Right lobe of liver (tissue), 6 donors: ENCODE measurements at regions not wholly inside any gene's neighbourhood (a gene's known extent, or its start where the extent isn't known, plus 50 kb on each side); places are given as distances from the start of the nearest gene placed in this dataset.

Experiments
- ATAC-seq, 4 donors: fragments of 200-7000 bp; cut with Tn5 transposase; one replicate each; pipeline ENCODE4 v1.9.1; 2020; ENCODE audit warnings: mild to moderate bottlenecking in 4 of 4, moderate library complexity in 4 of 4
- DNase-seq, 3 donors: peaks; one replicate each; pipeline ENCODE4 v3.0.0-alpha.2; 2020
- H3K27ac ChIP-seq, 3 donors: fragments of 200-600 bp; one replicate each; pipeline ENCODE4 v1.8.0; 2022
- H3K27me3 ChIP-seq, 2 donors: fragments of 200-600 bp; one replicate each; pipeline ENCODE4 v1.8.0; 2022
- H3K36me3 ChIP-seq, 4 donors: fragments of 200-600 bp; sonication (generic) in 1 of 4; one replicate each; pipeline versions ENCODE4 v1.5.1 to v1.8.0; 2017 to 2022; ENCODE audit warnings: control low read depth in 1 of 4
- H3K4me1 ChIP-seq, 4 donors: fragments of 200-600 bp; sonication (generic) in 1 of 4; one replicate each; pipeline versions ENCODE4 v1.5.1 to v1.8.0; 2017 to 2022; ENCODE audit warnings: control low read depth in 1 of 4
- H3K4me3 ChIP-seq, 3 donors: fragments of 200-600 bp; one replicate each; pipeline ENCODE4 v1.8.0; 2022
- H3K9me3 ChIP-seq, 4 donors: fragments of 200-600 bp; sonication (generic) in 1 of 4; one replicate each; pipeline versions ENCODE4 v1.5.1 to v1.8.0; 2017 to 2022; ENCODE audit warnings: control low read depth in 1 of 4
- POLR2A ChIP-seq: fragments of 450-650 bp; IDR thresholded peaks from one replicate; pipeline ENCODE4 v1.6.1; 2017; ENCODE audit warnings: antibody characterized with exemption, mild to moderate bottlenecking
- WGBS: methylation state at CpG from one replicate; pipeline ENCODE4 v1.1.6; 2018; ENCODE audit warnings: low coverage, low lambda C conversion rate; ENCODE audit not compliant: insufficient coverage; ENCODE audit errors: missing lambda C conversion rate; 5-methylcytosine and 5-hydroxymethylcytosine counted together
- intact Hi-C, 2 donors: fragments of 100-400 bp; cut with DNase I; formaldehyde crosslinking; loops; one replicate each; pipeline versions ENCODE4 v1.11.2 to v1.14.1; 2022
- TF ChIP-seq, protein P1 (sequence below), 4 donors: fragments of 200-600 bp in 3 of 4; fragments of 450-650 bp in 1 of 4; IDR thresholded peaks; one replicate each; pipeline versions ENCODE4 v1.5.1 to v1.8.0; 2016 to 2022; ENCODE audit warnings: antibody characterized with exemption in 4 of 4, mild to moderate bottlenecking in 2 of 4
- donor health status: DM: no; HTN: yes; CAD: no.
- donor health status: DM: no; HTN: no; CAD: no.
- donor health status: DM: no; HTN: no; CAD: no.
- donor health status: DM: no; HTN: yes; CAD: no.
- donor health status: DM: no; HTN: yes; CAD: no.

DNA sequence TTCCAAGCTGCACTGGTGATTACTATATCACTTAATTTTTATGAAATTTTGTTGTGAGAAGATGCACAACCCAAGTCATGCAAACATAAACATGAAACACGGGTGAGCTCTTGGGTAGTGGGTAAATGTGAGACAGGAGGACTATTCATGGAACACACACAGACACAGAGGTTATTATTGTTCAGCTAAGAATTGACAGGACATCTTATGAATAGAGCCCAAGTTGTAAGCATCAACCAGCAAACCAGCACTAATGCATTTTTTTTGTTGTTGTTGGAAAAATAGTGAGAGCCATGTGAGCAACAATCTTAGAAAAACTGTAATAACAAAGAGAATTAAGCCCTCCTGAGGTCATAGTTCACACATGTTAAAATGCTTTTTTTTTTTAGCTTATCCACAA lies 1179.7 kb downstream of the GATA3 start:
- H3K9me3 ChIP-seq, result no peaks in the 10 kb centered on the region
- H3K27ac ChIP-seq, result no peak overlapping the region
- intact Hi-C loops, result no loop called here
- H3K4me1 ChIP-seq, result no peaks in the 10 kb centered on the region
- H3K27me3 ChIP-seq, result no peaks in the 10 kb centered on the region
- DNase-seq, result no peak
- WGBS, result 7% methylated on average over 1 of the region's 1 CpG
- H3K36me3 ChIP-seq, result no peaks in the 10 kb centered on the region
- ATAC-seq, result no peak
- no peak overlapping the region for H3K4me3 ChIP-seq
- TF ChIP-seq, protein P1, sequence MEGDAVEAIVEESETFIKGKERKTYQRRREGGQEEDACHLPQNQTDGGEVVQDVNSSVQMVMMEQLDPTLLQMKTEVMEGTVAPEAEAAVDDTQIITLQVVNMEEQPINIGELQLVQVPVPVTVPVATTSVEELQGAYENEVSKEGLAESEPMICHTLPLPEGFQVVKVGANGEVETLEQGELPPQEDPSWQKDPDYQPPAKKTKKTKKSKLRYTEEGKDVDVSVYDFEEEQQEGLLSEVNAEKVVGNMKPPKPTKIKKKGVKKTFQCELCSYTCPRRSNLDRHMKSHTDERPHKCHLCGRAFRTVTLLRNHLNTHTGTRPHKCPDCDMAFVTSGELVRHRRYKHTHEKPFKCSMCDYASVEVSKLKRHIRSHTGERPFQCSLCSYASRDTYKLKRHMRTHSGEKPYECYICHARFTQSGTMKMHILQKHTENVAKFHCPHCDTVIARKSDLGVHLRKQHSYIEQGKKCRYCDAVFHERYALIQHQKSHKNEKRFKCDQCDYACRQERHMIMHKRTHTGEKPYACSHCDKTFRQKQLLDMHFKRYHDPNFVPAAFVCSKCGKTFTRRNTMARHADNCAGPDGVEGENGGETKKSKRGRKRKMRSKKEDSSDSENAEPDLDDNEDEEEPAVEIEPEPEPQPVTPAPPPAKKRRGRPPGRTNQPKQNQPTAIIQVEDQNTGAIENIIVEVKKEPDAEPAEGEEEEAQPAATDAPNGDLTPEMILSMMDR (IDR thresholded peaks at IDR 0.05), result no peak
- TF ChIP-seq POLR2A, result no peak

DNA sequence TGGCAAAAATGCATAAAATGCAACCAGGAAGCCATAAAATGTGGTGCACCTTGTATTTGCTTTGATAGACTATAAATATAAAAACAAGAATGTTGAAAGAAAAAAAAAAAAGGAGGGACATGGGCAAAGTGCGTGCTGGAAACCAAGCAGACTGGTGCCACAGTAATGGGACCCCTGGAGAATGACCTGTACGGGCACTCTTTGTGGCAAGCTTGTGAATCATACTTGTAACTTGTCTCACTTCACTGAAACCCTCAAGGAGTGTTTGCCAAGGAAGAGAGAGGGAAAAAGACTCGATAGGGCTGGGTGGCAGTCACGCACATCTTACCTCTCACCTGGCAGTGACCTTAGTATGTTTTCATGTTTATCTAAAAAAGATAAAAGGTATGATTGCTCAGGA lies 1183.6 kb downstream of the GATA3 start:
- no peak for TF ChIP-seq POLR2A
- DNase-seq (no peak), ATAC-seq (no peak)
- H3K9me3 ChIP-seq, result no peaks in the 10 kb centered on the region
- H3K4me3 ChIP-seq, result no peak overlapping the region
- no peaks in the 10 kb centered on the region for H3K36me3 ChIP-seq
- intact Hi-C loops, result no loop called here
- H3K27ac ChIP-seq, result no peak overlapping the region
- 43% methylated on average over 4 of the region's 4 CpGs for WGBS
- H3K27me3 ChIP-seq, result no peaks in the 10 kb centered on the region
- H3K4me1 ChIP-seq, result no peaks in the 10 kb centered on the region

GRCh38 chr10:9239298-9239697 lies 1184.8 kb downstream of the GATA3 start:
- no peaks in the 10 kb centered on the region for H3K9me3 ChIP-seq
- WGBS, result 18% methylated on average over 8 of the region's 8 CpGs
- ATAC-seq (no peak), DNase-seq (no peak)
- no peak overlapping the region for H3K4me3 ChIP-seq
- H3K4me1 ChIP-seq, result no peaks in the 10 kb centered on the region
- intact Hi-C loops, result no loop called here
- H3K27ac ChIP-seq, result no peak overlapping the region
- H3K36me3 ChIP-seq, result no peaks in the 10 kb centered on the region
- TF ChIP-seq, protein P1 (IDR thresholded peaks at IDR 0.05), result no peak
- TF ChIP-seq POLR2A, result no peak
- H3K27me3 ChIP-seq, result no peaks in the 10 kb centered on the region

DNA sequence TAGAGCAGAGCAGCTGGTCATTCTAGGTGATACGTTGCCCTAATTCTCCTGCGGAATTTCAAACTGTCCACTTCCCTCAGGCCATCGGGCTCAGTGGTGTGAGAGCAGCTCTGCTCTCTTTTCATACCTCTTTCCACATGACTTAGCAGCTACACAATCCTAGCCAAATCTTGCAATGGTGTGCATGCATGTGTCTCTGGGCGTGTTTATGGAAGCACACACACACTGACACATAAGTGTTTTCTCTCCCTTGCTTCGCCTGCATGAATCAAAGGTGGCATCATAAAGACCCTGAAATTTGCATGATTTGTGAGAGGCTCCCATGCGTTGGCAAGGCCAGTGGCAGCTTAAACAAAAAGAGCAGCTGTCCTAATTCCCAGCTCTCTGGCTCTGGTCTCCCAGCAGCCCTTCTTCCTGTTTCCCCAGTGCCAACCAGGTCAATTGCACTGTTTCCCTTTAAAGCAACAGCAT lies 1189.5 kb downstream of the GATA3 start:
- no peaks in the 10 kb centered on the region for H3K27me3 ChIP-seq
- no peak for ATAC-seq
- H3K36me3 ChIP-seq, result no peaks in the 10 kb centered on the region
- DNase-seq, result no peak
- H3K4me3 ChIP-seq, result no peak overlapping the region
- no peaks in the 10 kb centered on the region for H3K9me3 ChIP-seq
- 67% methylated on average over 4 of the region's 6 CpGs for WGBS
- TF ChIP-seq POLR2A, result no peak
- TF ChIP-seq, protein P1 (IDR thresholded peaks at IDR 0.05), result no peak
- no peaks in the 10 kb centered on the region for H3K4me1 ChIP-seq
- no peak overlapping the region for H3K27ac ChIP-seq
- intact Hi-C loops, result no loop called here

DNA sequence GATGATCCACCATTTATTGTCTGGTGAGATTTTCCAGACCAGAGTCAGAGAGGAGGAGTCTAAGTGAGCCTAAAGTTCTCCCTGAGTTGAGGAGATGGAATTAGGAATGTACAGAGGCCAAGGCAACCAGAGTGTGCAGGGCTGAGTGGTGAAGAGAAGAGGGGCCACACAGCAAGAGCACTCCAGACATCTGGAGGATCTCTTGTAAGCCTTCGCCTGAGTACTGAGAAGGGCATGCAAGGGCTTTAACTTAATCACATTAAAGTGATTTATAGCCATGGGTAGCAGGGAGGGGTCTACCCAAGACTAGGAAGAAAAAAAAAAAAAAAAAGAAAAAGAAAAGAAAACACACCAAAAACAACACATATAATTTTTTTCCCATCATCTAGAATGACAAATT lies 1190.4 kb downstream of the GATA3 start:
- Histone ChIP-seq H3K36me3 (no peaks in the 10 kb centered on the region), H3K4me3 (no peak overlapping the region), H3K9me3 (no peaks in the 10 kb centered on the region), H3K27ac (no peak overlapping the region), H3K4me1 (no peaks in the 10 kb centered on the region), H3K27me3 (no peaks in the 10 kb centered on the region)
- intact Hi-C loops, result no loop called here
- no peak for DNase-seq
- 25% methylated on average over 1 of the region's 1 CpG for WGBS
- no peak for ATAC-seq
- no peak for TF ChIP-seq POLR2A
- TF ChIP-seq, protein P1 (IDR thresholded peaks at IDR 0.05), result no peak
